Fibroblast of skin of left biceps (primary cell): ENCODE measurements at regions not wholly inside any gene's neighbourhood (a gene's known extent, or its start where the extent isn't known, plus 50 kb on each side); places are given as distances from the start of the nearest gene placed in this dataset.

Experiments
- DNase-seq, 2 experiments: peaks; one replicate each; pipeline ENCODE4 v3.0.0-alpha.2; 2013; ENCODE audit warnings: low read depth in 2 of 2

DNA sequence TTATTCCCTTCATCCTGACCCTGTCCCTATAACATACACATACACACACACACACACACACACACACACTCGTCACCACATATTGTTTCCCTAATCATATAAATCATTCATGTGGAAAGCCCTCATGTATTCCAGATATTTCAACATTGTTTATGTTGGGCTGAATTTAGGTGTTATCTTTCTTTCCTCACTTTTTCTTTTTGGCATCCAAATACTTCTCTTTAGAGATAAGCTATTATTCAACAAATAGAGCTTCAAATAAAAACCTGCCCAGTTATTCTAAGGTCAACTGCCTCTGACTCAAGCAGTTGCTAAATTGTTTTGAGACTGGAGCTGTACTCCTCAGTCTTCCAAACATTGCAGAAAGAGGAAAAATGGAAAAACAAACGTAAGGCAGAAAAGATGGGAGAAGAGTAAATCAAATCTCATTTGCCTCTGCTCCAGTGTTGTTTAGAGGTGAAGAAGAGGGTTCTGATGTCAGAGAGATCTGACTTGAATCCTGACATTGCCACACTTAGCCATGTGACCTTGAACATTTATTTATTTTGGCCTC lies 215.7 kb downstream of the GAS1 start:
- DNase-seq: peak in 1 of 2 experiments; percentile 58

DNA sequence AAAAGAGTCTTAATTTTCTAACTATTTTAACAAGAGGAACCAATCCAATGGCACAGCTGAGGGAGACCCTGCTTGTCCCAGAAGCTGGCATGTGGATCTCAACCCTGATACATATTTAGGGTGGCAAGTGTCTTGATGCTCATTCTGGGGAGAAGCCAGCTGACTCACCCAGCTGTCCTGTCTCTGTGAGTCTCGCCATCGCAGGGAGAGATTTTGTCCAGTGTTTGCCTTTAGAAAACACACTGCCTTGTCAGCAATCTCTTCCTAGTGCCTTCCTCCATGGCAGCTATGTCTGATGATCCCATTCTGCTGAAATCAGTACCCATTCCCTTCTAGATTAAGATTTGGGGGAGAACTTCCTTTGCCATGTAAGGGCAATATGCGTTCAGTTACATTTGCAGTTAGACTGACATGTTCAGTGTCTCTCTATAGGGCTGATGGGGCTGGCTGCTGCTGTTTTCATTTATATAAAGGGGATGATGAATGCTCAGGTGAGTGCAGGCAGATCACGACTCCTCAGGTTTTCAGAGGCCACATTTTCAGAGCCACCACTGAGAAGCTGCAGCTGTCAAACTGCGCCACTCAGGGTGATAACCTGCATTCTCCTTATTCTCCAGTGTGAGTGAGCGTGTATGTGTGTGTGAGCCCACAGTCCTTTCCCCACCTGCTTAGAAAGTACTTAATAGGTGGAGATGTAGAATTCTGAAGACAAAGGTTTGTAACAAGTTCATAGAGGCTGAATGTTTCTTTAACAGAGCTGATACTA lies 217.0 kb downstream of the GAS1 start:
- DNase-seq: no peak

DNA sequence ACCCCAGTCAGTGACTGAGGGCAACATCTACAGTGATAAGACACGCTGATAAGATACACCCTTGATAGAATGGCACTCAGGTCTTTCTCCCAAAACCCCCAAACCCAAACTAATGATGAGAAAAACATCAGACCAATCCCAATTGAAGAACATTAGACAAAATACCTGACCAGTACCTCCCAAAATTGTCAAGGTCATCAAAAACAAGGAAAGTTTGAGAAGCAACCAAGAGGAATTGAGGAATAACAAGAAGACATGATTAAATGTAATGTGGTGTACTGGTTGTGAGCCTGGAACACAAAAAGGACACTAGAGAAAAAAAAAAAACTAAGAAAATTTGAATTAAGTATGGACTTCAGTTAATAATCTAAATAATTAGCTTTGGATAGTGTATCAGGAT lies 222.8 kb downstream of the GAS1 start:
- DNase-seq: no peak

DNA sequence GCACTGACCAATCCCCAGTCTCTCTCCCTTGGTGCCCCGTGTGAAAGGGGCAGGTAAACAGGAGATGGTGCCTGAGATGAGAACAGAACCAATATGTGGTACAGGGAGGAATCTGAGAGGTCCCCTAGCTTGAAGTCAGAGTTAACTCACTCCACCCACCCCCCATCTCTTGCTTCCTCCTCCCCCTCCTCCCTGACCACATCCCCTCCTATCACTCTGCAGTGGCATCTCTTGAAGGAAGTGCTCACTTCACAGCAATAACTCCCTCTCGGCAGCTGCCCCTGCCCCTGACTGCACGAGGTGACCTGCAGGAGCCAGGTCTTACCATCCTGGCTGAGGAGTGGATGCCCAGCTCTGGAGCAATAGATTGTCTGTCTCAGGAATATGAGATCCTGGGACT lies 224.0 kb downstream of the GAS1 start:
- DNase-seq: no peak

DNA sequence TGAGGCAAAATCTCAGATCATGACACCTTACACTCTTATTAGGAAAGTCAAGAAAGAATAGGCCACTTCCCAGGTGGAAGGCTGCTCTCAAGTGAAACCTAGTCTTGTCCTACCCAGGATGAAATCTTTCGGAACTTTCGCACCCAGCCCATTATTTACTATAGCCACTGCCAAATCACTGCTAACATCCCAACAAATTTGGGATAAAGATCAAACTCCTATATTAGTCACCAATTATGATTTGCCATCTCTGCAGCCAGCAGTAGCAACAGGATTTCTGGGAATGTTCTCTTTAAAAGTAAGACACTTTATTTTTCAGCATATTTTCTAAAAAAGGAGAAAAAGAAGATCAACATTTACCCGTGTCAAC lies 224.6 kb downstream of the GAS1 start:
- no peak for DNase-seq

DNA sequence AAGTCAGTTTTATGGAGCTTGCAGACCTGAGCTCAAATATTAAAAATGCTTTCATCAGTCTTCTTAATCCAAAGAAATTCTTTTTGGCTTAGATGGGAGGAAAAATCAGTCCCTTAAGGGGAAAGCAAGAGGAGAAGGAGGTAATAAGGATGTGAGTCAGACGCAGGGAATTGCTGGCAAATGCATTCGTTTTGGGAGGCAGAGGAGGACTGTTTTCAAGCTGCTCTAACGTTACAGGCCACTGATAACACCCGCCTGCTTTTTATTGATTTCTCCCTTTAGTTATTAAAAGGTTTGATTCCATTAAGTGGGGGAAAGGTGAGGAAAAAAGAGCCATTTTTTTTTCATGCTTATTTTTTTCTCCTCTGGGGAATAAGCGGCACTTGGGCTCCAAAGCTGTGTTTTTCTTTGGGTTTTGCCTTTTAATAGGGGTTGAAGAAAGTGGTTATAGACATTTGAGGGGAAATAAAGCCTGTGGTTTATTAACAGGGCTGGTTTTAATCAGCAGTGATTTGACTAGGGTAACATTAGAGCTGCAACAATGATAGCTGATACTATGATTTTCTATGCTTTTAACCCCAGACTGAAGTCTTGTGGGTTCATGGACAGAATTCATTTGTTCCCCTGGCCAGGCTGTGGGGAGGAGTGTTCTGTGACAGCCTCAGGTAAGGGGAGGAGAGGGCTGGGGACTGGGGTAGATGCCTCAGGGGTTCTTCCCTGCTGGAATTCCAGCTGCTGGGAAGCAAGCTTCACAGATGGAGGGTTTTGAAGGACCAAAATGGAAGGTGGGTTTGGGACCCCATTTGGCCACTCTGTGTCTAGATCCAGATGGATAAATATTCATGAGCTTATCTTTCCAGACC lies 225.2 kb downstream of the GAS1 start:
- DNase-seq: peak; percentile 96 to 97

DNA sequence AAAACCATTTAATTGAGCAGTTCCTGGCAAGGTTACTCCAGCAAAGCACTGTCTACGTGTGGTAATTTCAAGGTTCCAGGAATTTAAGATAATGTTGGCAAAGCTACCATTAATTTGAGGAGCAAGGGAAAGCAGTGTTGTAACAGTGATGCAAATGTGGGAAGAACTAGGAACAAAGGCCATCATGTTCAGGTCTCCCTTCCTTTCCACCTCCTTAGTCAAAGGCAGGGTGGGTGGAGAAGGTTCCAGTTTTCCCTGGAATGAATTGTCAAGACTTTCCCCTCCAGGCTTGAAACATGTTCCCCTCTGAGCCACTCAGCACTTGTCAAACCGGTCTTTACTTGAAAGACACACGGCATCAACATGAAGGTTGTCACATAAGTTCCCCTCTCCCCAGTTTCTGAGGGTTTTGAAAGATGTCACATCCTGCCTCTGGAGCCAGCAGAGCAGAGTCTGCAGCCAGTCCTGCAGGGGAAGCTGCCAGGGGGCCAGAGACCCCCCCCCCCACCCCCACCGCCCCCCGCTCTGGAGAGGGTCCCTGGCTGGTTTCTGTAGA lies 226.0 kb downstream of the GAS1 start:
- DNase-seq: peak; percentile 23 to 36

DNA sequence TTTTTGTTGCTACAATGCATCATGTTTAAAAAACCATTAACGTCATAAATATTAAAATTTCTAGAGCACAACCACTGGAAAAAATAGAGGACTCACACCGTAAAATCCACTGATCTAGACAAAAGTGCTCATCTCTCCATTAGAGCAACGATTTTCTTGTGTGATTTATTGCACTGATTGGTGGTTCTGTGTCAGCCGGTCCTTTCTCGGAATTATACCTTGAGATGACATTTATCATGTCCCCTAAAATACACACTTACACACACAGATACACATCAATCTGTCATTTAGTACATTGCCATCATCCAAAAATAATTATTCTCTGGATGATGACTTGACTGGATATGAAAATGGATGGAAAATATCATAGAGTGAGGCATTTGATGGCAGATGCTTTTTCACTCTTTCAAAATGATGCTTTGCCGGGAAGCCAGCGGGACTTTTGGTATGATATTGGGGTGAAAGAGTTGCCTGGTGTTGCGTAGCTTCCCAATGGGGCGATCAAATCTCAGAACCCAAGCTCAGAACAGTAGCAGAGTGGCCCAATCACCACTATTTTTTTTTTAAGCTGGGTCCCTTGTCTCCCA lies 226.6 kb downstream of the GAS1 start:
- no peak for DNase-seq

DNA sequence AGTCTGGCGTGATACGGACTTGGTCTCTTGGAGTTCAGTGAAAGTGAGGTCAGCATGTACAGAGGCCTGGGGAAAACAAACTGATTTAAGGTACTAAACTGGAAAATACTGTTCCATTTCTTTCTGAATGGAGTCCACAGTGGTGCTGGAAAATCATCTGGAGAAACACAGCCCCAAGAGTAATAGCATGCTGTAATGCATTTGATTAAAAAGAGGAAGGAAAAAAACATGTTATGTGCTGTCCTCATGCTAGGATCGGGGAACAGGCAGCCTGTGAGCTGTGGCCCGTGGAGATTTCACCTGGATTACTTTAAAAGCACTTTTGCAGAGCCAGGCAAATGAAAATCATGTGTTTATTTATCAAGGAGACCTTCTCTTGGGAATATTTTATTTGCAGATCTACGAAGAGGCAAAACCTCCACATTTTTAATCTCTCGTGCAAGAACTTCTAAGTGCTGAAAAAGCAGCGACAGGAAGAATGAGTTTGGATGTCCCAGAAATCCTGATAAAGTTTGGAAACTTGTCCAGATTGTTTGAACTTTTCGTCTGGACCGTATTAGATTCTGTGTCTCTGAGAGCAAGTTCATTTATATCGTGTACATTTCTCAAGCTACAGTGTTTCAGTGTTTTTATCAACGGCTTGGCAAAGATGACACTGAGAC lies 228.8 kb downstream of the GAS1 start:
- no peak for DNase-seq

DNA sequence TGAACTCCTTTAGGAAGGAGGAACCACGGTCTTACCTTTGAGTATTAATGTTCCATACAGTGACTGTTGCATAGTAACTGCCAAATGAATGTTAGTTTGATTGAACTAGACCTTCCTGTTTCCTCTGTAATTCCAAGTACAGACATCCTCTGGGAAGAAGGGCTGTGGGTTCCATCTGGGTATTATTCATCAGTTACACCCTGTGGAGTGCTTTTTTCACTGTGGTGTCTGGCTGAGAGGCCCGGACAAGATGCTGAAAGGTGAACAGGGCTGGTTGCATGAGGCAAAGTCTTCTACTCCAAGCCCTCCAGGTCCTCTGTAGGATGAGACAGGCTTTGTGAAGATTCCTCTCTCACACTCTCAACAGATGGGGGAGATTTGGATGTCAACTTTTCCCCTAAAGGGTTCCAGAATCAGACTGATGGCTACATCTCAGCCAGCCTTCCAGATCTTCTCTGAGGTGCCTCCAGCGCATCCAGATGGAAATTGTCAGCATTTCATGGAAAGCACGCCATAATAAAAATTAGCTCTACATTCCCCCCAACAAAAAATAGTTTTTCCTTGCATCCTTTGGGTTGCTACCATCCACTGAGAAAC lies 230.9 kb downstream of the GAS1 start:
- DNase-seq: no peak

DNA sequence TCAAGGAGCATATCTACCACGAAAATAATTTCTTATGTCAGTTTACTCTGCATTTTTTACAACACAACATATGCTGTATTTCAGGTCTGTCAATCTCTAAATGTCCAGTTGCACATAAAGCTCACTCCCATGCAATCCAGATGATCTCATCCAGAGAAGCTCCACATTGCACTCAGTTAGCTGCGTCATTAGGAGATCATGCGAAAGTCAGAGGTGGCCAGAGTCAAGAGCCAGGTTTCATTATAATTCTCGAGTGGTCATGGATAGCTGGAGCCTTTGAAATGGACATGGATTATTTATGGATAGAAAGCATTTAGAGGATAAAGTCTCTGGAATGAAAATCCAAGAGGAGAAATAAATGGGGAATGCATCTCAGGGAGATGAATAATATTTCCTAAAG lies 232.3 kb downstream of the GAS1 start:
- peak in 1 of 2 experiments; percentile 56 for DNase-seq

DNA sequence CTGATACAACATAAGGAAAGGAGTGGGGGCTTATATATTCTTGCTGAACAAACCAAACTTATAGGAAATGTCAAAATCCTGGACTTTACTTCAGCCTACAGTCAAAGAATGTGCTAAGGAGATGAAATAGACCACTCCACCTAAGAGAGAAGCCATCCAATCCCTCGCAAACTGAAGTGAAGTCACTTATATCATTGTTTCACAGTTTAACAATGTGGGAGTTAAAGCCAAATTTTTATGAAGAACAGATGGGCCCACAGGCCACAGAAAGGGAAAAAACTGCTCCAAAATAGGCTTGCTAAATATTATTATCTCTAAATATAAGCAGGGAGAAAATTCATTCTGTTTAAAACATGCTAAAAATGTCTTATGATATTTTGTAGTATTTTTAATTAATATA lies 233.3 kb downstream of the GAS1 start:
- peak; percentile 79 to 83 for DNase-seq

DNA sequence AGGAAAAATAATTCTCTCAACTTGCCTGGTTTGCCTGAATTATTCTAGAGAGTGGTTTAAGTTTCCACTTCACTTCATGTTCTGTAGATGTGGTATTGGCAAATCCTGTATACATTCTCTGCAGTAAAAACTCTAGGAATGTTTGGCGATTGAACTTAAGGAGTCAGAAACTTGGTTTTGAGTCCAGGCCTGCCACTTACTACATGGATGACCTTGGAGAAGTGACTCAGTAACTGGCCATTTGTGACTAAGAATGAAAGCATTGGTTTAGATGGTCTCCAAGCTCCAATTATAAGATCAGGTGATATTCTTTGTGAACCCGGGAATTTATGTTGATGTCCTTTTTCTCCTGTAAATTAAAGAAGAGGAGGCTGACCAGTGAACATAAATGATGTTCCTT lies 233.8 kb downstream of the GAS1 start:
- peak; percentile 63 to 71 for DNase-seq

DNA sequence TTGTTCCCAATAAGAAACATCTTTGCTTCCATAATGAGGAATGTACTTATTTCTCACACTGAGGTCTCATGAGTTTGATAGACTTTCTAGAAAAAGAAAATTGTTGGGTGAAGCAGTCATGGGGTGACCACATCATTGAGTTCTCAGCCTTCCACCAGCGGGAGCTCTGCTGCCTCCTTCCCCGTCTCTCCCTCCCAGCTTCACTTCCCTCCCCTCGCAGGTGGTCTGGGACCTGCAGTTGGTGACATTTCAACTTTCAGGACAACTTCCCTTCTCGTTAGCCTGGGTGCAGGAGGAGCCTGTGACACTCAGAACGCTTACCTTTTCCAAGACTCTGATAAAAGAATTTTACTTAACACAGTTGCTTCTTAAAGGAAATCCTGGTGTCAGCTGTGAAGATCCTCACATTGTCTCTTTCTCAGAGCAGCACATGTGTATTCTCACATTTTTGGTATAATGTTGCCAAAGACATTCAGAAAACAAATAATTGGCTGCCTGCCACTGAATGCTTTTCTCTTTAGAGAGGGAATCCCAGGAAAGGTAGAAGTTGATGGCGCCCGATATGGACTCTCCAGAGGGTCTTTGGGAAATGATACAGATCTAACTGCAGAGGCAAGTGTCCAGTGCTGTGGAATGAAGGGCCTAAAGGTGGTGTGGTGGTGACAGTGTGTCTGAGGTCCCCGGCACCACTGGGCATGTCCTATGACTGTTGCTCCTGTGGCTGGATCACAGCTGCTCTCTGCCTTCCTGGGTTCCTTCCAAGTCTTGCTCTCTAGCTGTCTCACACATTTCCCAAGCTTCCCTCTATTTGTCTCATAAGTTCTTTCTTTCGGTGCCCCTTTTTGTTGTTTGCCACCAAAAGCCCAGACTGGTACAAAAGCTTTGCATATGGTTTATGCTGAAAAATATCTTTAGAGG lies 238.1 kb downstream of the GAS1 start:
- no peak for DNase-seq

DNA sequence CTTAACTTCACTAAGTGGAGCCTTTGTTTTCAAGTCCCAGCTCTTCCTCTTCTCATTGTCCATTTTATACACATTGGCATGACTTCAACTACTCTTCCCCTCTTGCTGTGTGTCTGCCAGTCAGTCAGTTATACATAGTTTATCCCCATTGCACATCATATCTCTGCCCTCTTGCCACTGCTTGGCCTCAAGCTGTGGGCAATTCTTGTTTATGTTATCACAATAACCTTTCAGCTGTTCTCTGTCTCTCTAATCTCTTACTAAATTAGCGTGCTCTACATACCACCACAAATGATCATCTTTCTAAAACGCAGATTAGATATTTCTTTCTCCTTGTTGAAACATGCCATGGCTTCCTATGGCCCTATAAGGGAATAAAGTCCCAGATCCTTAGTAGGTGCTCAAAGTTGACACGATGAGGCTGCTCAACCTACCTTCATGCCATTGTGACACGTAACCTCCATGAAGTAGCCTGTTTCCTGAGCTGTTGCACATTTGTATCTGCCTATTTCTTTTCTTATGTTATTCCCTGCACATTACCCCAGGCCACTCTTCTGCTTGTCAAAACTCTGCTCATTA lies 239.3 kb downstream of the GAS1 start:
- no peak for DNase-seq

DNA sequence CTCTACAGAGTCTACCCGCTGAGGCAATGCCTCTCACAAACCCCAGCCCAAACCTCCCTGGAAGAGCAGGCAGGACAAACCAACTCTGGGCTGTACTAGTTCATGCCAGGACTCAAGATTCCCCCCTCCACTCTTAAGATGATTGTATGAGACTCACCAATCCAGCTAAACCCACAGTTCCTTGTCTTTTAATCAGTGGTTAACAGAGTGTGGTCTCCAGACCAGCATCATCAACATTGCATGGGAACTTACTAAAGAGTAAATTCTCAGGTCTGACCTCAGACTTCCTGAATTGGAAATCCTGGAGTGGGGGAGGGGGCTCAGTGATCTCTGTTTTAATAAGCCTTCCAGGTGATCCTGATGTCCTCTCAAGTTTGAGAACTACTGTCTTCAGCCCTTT lies 240.9 kb downstream of the GAS1 start:
- DNase-seq: no peak

DNA sequence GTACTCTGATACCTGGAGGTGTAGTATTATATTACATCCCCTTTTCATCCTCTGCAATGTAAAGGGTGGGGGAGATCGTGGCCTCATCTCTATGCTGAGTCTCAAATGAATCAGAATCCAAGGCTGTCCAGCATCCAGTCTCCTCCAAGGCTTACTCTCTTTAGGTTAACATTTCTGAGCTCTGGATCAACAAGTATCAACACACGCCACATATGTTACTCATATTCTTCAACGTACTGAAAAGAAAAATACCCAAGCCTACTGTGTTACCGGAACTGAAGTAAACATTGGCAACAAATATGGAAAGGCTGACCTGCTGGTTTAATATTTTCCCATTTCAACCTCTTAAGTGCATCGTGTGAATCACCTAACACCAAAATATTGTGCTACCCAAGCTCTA lies 241.8 kb downstream of the GAS1 start:
- DNase-seq: peak; percentile 35 to 39

DNA sequence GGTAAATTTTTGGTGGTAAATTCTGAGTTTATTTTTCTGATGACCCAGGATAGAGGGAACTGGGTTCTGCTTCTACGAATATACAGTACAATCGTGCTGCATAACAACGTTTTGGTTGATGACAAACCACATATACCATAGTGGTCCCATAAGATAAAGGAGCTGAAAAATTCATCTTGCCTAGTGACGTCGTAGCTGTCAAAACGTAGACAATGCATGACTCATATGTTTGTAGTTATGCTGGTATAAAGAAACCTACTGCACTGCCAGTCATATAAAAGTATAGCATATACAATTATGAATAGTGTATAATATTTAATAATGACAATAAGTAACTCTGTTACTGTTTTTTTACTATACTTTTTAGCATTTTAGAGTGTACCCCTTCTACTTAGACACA lies 244.0 kb downstream of the GAS1 start:
- DNase-seq: no peak

DNA sequence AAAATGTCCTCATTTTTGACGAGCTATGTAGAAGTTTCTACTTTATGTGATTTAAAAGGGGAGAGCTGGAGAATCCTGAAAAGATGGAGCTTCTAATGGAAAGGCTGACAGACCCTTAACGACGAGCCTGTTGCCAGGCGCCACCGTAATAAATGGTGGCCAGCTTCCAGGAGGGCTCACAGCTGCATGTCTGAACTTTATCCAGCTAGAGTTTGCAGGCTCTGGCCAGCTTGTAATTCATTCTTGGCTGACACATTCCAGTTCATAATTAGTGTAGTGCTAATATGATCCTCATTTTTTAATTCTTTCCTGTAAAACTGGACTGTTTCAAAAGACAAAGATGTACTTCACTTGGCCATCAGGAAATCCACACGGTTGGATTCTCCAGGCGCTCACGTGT lies 246.7 kb downstream of the GAS1 start:
- peak; percentile 47 to 55 for DNase-seq

DNA sequence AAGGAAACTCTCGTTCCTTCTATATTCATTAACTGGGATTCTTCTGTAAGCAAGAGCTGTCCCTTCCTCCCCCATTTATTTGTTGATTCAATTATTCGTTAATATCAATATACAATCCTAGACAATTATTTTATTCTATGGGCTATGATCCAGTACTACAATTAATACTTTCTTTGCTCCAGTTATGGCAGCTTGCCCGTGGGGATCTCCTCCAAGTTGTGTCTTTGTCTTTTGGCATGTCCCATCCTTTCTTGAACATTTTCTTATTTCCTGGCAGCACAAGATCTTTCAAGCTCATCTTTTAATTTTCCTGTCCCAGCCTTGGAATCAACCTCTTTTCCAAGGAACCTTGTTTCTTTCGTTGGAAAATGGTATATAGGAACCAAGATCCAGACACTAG lies 249.3 kb downstream of the GAS1 start:
- no peak for DNase-seq
